Muscle of leg (tissue), 3 donors: ENCODE measurements at regions not wholly inside any gene's neighbourhood (a gene's known extent, or its start where the extent isn't known, plus 50 kb on each side); places are given as distances from the start of the nearest gene placed in this dataset.

Experiments used
- DNase-seq: peaks from one replicate; pipeline ENCODE4 v3.0.0; 2013
- H3K27ac ChIP-seq: one replicate; pipeline ENCODE4 v1.5.1; 2013; ENCODE audit warnings: mild to moderate bottlenecking, low read length, control low read depth
- H3K27me3 ChIP-seq: one replicate; pipeline ENCODE4 v1.6.1; 2013; ENCODE audit warnings: low read length; ENCODE audit not compliant: control insufficient read depth, insufficient read depth
- H3K36me3 ChIP-seq: one replicate; pipeline ENCODE4 v1.6.1; 2013; ENCODE audit warnings: low read length; ENCODE audit not compliant: control insufficient read depth, insufficient read depth
- H3K4me1 ChIP-seq: one replicate; pipeline ENCODE4 v1.6.1; 2013; ENCODE audit warnings: low read length; ENCODE audit not compliant: control insufficient read depth, insufficient read depth
- H3K4me3 ChIP-seq: one replicate; pipeline ENCODE4 v1.5.1; 2013; ENCODE audit warnings: low read length, control low read depth
- H3K9me3 ChIP-seq: replicated peaks from 2 replicates; pipeline ENCODE4 v1.6.1; 2013; ENCODE audit warnings: low read depth, low read length; ENCODE audit not compliant: control insufficient read depth
- WGBS: methylation state at CpG from one replicate; pipeline ENCODE4 v1.1.5; 2013; ENCODE audit warnings: missing lambda C conversion rate; ENCODE audit not compliant: insufficient coverage; 5-methylcytosine and 5-hydroxymethylcytosine counted together

DNA sequence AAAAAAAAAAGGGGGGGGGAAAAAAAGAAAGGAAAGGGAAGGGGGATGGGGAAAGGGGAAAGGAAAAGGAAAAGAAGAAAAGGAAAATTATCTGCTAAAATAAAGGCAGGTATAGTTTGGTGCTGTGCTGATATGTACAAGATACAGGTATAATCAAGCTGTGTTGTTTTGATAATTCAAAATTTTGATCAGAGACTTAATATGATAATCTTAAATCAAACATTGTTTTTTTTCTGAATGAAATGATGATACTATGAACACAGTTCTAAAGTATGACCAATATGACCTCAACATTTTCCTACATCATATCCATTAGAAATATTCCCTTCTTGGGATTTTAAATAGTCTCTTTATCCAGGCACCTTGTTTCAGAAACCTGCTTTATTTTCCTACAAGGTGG, 115.6 kb upstream of the TRPM3 start:
- Histone ChIP-seq H3K27ac (no peak overlapping the region), H3K4me1 (no peaks in the 10 kb centered on the region), H3K36me3 (no peaks in the 10 kb centered on the region), H3K4me3 (no peak overlapping the region), H3K9me3 (no peaks in the 10 kb centered on the region), H3K27me3 (no peaks in the 10 kb centered on the region)
- DNase-seq: no peak

DNA sequence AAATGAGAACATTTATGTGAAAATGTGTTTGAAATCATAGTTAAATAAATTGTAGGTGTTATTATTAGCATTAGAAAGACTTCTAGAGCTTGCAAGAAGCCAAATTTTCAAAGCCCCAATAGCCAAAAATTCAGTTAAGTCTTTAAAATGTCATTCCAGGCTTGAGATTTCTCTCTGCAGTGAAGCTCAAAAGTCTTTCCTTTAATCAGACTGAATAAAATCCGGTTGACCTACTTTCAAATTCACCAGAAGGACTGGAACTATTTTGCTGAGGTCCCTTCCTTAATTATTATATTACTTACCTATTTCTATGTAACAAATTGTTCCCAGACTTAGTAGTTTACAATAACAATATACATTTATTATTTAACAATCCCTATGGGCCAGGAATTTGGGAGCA, 112.2 kb upstream of the TRPM3 start:
- H3K27me3 ChIP-seq: no peaks in the 10 kb centered on the region
- H3K27ac ChIP-seq: no peak overlapping the region
- no peaks in the 10 kb centered on the region for H3K36me3 ChIP-seq
- no peaks in the 10 kb centered on the region for H3K9me3 ChIP-seq
- H3K4me1 ChIP-seq: no peaks in the 10 kb centered on the region
- no peak overlapping the region for H3K4me3 ChIP-seq
- no peak for DNase-seq
- no CpG with 5 or more reads among the region's 1 CpG for WGBS

DNA sequence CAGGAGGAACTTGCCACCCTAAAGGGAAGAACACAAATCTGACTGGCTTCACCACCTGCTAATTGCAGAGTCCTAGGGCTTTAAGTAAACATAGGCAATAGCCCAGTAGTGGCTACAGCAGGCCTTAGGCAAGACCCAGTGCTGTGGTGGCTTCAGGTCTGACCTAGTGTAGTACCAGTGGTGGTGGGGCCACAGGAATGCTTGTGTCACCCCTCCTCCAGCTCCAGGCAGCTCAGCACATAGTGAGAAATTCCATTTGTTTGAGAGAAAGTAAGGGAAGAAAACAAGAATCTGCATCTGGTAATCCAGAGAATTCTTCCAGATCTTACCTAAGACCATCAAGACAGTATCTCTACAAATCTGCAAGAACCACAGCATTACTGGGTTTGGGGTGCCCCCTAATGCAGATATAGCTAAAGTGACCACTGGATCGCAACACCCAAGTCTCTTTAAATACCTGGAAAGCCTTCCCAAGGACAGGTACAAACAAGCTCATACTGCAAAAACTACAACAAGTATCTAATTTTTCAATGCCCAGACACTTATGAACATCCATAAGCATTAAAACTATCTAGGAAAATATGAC, 102.6 kb upstream of the TRPM3 start:
- WGBS: 67% methylated on average over 1 of the region's 1 CpG
- H3K4me1 ChIP-seq: no peaks in the 10 kb centered on the region

GRCh38 chr9:71218774-71219173, 97.4 kb upstream of the TRPM3 start:
- Histone ChIP-seq H3K4me1 (no peaks in the 10 kb centered on the region), H3K9me3 (peaks cover 5% of the 10 kb centered on the region), H3K27ac (no peak overlapping the region), H3K36me3 (no peaks in the 10 kb centered on the region), H3K27me3 (no peaks in the 10 kb centered on the region), H3K4me3 (no peak overlapping the region)
- no peak for DNase-seq
- 40% methylated on average over 1 of the region's 4 CpGs for WGBS

More for the DNA sequence above, 102.6 kb upstream of the TRPM3 start:
- peak; percentile 12 for DNase-seq
- Histone ChIP-seq H3K4me3 (no peak overlapping the region), H3K36me3 (no peaks in the 10 kb centered on the region), H3K9me3 (no peaks in the 10 kb centered on the region), H3K27ac (no peak overlapping the region), H3K27me3 (no peaks in the 10 kb centered on the region)

DNA sequence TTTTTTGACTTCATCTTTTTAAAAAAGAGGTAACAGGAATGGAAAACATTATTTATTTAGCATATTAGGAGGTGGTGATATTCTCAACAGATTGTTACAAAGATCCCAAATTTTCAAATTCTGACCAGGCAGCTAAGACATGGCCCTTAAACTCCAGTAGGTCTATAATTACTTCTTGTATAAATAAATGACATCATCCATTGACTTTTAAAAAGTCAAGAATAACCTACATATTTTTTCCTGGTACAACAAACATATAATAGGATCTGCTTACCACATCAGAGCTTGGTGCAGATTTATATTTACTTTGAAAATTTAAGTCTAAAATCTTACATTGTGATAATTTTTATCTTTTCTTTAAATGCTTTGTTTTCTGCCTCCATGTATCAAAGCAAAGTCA, 92.2 kb upstream of the TRPM3 start:
- H3K27me3 ChIP-seq: no peaks in the 10 kb centered on the region
- no peaks in the 10 kb centered on the region for H3K36me3 ChIP-seq
- H3K4me1 ChIP-seq: no peaks in the 10 kb centered on the region
- no peak overlapping the region for H3K4me3 ChIP-seq
- no peak overlapping the region for H3K27ac ChIP-seq
- peaks cover 5% of the 10 kb centered on the region for H3K9me3 ChIP-seq
- DNase-seq: no peak

- Histone ChIP-seq H3K36me3 (no peaks in the 10 kb centered on the region), H3K27ac (no peak overlapping the region), H3K27me3 (no peaks in the 10 kb centered on the region), H3K4me1 (no peaks in the 10 kb centered on the region), H3K4me3 (no peak overlapping the region), H3K9me3 (peaks cover 5% of the 10 kb centered on the region)
- no peak for DNase-seq
- 57% methylated on average over 2 of the region's 2 CpGs for WGBS
Observed at GRCh38 chr9:71210326-71210725, 88.9 kb upstream of the TRPM3 start.

DNA sequence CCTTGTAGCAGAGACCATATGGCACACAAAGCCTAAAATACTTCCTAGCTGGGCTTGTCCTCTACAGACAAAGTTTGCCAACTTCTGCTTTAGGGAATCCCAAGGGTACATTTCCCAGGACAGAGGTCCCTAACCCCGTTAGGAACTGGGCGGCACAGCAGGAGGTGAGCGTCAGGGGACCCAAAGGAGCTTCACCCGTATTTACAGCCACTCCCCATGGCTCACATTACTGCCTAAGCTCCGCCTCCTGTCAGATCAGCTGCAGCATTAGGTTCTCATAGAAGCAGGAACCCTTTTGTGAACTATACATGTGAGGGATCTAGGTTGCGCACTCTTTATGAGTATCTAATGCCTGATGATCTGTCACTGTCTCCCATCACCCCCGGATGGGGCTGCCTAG, 88.5 kb upstream of the TRPM3 start:
- no peak for DNase-seq
- WGBS: 66% methylated on average over 4 of the region's 7 CpGs

DNA sequence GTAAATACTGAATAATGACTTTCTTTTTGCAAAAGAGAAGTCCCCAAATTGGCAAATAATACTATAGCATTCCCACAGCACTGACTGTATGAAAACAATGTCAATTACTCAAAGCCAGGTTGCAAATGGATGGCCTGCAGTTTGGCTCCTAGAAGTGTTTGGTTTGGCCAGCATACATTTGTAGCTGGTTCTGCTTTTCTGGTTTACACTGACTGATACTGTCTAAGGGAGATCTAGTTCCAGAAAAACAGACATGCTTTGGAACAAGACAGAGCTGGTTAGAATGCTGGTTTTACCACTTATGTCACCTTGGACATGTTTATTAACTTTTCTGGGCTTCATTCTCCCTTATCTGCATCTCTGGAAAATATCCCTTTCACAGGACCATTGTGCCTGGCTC, 81.5 kb upstream of the TRPM3 start:
- no peaks in the 10 kb centered on the region for H3K36me3 ChIP-seq
- H3K27ac ChIP-seq: no peak overlapping the region
- no peak overlapping the region for H3K4me3 ChIP-seq
- H3K4me1 ChIP-seq: no peaks in the 10 kb centered on the region
- H3K27me3 ChIP-seq: no peaks in the 10 kb centered on the region
- peaks cover 3% of the 10 kb centered on the region for H3K9me3 ChIP-seq
- DNase-seq: no peak

More for the DNA sequence above, 88.5 kb upstream of the TRPM3 start:
- H3K27ac ChIP-seq: no peak overlapping the region
- H3K9me3 ChIP-seq: peaks cover 2% of the 10 kb centered on the region
- no peaks in the 10 kb centered on the region for H3K36me3 ChIP-seq
- H3K27me3 ChIP-seq: no peaks in the 10 kb centered on the region
- no peak overlapping the region for H3K4me3 ChIP-seq
- no peaks in the 10 kb centered on the region for H3K4me1 ChIP-seq

- H3K27me3 ChIP-seq: no peaks in the 10 kb centered on the region
- no peaks in the 10 kb centered on the region for H3K4me1 ChIP-seq
- H3K9me3 ChIP-seq: no peaks in the 10 kb centered on the region
- no peak for DNase-seq
- H3K4me3 ChIP-seq: no peak overlapping the region
- no CpG with 5 or more reads among the region's 3 CpGs for WGBS
- H3K36me3 ChIP-seq: no peaks in the 10 kb centered on the region
- no peak overlapping the region for H3K27ac ChIP-seq
Observed at GRCh38 chr9:71191708-71192107, 70.3 kb upstream of the TRPM3 start.

DNA sequence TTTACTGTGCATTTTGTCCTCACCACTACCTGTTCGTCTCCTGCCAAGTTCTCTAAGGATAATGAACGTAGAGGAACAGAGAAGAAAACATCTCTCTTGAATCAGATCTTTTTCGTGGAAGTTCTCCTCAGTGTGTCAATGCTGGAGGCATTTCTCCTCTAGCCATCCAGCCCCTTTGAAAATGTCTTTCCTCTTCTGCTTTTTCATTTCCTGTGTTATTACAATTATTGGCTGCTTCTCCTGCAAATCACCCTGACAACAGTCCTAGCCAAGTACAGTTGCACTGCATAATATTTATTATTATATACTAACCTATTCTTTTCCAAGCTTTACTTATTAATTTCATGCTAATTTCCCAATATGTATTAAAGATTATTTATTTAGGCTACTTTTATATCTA, 61.8 kb upstream of the TRPM3 start:
- Histone ChIP-seq H3K9me3 (no peaks in the 10 kb centered on the region), H3K27ac (no peak overlapping the region), H3K27me3 (no peaks in the 10 kb centered on the region), H3K36me3 (no peaks in the 10 kb centered on the region), H3K4me1 (no peaks in the 10 kb centered on the region), H3K4me3 (no peak overlapping the region)
- WGBS: no CpG with 5 or more reads among the region's 3 CpGs
- peak; percentile 3 for DNase-seq

- 64% methylated on average over 2 of the region's 3 CpGs for whole genome bisulfite sequencing
- H3K36me3 ChIP-seq: no peaks in the 10 kb centered on the region
- H3K4me1 ChIP-seq: no peaks in the 10 kb centered on the region
- no peak overlapping the region for H3K27ac ChIP-seq
- H3K9me3 ChIP-seq: no peaks in the 10 kb centered on the region
- H3K4me3 ChIP-seq: no peak overlapping the region
- no peak for DNase-seq
- H3K27me3 ChIP-seq: no peaks in the 10 kb centered on the region
Observed at GRCh38 chr9:71179183-71179582, 57.8 kb upstream of the TRPM3 start.
